ENCODE measurements at regions not wholly inside any gene's neighbourhood (a gene's known extent, or its start where the extent isn't known, plus 50 kb on each side); places are given as distances from the start of the nearest gene placed in this dataset.

DNA sequence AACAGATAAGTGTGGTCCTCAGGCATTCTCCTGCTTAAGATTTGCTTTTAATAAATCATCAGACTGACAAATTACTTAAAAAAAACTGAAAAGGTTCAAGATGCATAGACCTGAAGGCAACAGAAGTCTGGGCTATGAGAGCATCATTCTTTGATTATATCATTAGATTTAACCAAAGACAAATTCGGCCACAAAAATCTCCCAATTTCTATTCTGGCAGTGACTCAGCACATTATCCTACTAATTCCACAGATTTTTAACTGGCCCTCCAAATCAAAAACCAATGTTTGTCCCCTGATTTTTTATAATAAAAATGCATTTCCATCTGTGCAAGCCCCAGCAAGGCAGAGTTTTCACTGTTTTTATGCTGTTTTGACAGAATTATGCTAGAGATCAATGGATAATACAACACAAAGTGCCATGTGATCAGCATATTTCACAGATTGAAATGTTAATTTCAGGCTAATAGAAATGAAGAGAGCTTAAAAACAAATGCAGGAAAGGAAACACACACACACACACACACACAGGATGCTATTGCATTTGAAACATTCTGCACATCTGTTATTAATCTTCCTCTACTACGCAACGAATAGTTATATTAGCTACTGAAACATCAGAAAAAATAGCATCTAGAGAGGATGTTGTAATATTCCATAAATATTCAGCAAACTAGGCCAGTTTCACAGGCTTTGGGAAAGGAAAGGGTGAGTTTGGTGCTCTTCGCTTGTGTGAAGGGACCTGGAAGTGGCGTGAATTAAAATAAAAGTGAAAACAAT, 177.6 kb upstream of the ST8SIA4 start:
- H2AFZ ChIP-seq = no peak overlapping the region
- H3K4me1 ChIP-seq = no peaks in the 10 kb centered on the region
- no peak overlapping the region for H3K4me3 ChIP-seq (ENCODE audit: low read depth, low read length)
- H3K27me3 ChIP-seq (ENCODE audit: control insufficient read depth, insufficient read depth, low read length) = no peaks in the 10 kb centered on the region
- H3K27ac ChIP-seq = no peak overlapping the region
- H3K4me2 ChIP-seq (ENCODE audit: low read length) = no peak overlapping the region
- no peak overlapping the region for H3K9ac ChIP-seq
- H3K36me3 ChIP-seq (ENCODE audit: control insufficient read depth, insufficient read depth, low read length) = no peaks in the 10 kb centered on the region
- H3K9me3 ChIP-seq (ENCODE audit: control insufficient read depth, low read length) = no peaks in the 10 kb centered on the region
- TF ChIP-seq, protein P1, sequence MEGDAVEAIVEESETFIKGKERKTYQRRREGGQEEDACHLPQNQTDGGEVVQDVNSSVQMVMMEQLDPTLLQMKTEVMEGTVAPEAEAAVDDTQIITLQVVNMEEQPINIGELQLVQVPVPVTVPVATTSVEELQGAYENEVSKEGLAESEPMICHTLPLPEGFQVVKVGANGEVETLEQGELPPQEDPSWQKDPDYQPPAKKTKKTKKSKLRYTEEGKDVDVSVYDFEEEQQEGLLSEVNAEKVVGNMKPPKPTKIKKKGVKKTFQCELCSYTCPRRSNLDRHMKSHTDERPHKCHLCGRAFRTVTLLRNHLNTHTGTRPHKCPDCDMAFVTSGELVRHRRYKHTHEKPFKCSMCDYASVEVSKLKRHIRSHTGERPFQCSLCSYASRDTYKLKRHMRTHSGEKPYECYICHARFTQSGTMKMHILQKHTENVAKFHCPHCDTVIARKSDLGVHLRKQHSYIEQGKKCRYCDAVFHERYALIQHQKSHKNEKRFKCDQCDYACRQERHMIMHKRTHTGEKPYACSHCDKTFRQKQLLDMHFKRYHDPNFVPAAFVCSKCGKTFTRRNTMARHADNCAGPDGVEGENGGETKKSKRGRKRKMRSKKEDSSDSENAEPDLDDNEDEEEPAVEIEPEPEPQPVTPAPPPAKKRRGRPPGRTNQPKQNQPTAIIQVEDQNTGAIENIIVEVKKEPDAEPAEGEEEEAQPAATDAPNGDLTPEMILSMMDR (IDR thresholded peaks at IDR 0.05) = no peak
- no peaks in the 10 kb centered on the region for H3K79me2 ChIP-seq

DNA sequence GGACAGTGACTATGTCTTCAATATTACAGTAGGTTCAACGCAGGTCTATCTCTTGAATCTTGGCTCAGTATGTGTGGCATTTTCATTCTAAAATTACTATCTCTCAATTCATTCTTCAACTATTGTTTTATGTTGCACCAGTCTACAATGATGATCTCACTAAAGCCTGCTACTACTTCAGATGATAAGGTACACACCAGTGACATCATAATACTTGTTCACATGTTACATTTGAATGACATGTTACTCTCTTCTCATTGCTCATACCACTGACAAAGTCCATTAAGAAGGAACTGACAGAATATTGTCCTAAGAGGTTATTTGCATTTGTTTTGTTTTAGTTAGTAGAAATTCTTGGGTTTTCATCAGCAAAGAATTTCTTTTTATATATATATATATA, 165.2 kb upstream of the ST8SIA4 start:
- no peak overlapping the region for H3K4me3 ChIP-seq (ENCODE audit: low read depth, low read length)
- H3K4me2 ChIP-seq (ENCODE audit: low read length) = no peak overlapping the region
- H3K9me3 ChIP-seq (ENCODE audit: control insufficient read depth, low read length) = no peaks in the 10 kb centered on the region
- no peak overlapping the region for H3K27ac ChIP-seq
- TF ChIP-seq, protein P1 (IDR thresholded peaks at IDR 0.05) = no peak
- no peak overlapping the region for H3K9ac ChIP-seq
- no peaks in the 10 kb centered on the region for H3K36me3 ChIP-seq (ENCODE audit: control insufficient read depth, insufficient read depth, low read length)
- H2AFZ ChIP-seq = no peak overlapping the region
- H3K27me3 ChIP-seq (ENCODE audit: control insufficient read depth, insufficient read depth, low read length) = no peaks in the 10 kb centered on the region
- no peaks in the 10 kb centered on the region for H3K79me2 ChIP-seq
- no peaks in the 10 kb centered on the region for H3K4me1 ChIP-seq

DNA sequence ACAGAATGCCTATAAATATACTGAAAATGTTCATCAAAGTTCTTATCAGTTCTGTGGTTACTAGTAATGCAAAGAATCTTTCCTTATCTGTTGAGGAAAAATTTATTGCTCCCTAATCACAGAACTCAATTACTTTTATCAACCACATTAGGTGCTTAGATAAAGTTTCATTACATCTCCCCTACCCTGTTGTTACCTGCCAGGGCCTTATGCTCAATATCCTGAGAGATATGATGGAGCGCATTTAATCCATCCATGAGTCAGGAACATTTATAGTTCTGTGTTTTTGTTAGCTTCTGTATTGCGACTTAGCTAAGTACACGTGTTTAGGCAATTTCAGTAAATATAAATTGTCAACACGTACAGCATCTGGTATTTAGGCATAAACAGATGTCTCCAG, 164.3 kb upstream of the ST8SIA4 start:
- Histone ChIP-seq H2AFZ (no peak overlapping the region), H3K9ac (no peak overlapping the region), H3K4me1 (no peaks in the 10 kb centered on the region), H3K27ac (no peak overlapping the region), H3K27me3 (ENCODE audit: control insufficient read depth, insufficient read depth, low read length) (no peaks in the 10 kb centered on the region), H3K9me3 (ENCODE audit: control insufficient read depth, low read length) (no peaks in the 10 kb centered on the region), H3K4me2 (ENCODE audit: low read length) (no peak overlapping the region), H3K4me3 (ENCODE audit: low read depth, low read length) (no peak overlapping the region), H3K79me2 (no peaks in the 10 kb centered on the region), H3K36me3 (ENCODE audit: control insufficient read depth, insufficient read depth, low read length) (no peaks in the 10 kb centered on the region)
- TF ChIP-seq, protein P1 (IDR thresholded peaks at IDR 0.05) = no peak

DNA sequence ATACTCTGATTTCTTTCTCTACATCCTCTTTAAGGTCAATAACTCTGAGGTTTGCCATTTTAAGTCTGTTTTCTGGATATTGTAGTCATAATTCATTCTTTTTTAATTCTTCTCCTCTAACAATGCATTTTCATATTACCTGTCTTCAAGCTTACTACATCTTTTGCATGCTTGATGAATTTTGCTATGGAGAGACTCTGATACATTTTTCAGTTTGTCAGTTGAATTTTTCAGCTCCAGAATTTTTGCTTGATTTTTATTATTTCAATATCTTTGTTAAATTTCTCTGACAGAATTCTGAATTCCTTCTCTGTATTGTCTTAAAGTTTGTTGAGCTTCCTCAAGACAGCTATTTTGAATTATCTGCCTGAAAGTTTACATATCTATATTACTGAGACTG, 159.8 kb upstream of the ST8SIA4 start:
- TF ChIP-seq, protein P1 (IDR thresholded peaks at IDR 0.05) = no peak
- Histone ChIP-seq H3K9ac (no peak overlapping the region), H3K9me3 (ENCODE audit: control insufficient read depth, low read length) (no peaks in the 10 kb centered on the region), H3K27me3 (ENCODE audit: control insufficient read depth, insufficient read depth, low read length) (no peaks in the 10 kb centered on the region), H3K36me3 (ENCODE audit: control insufficient read depth, insufficient read depth, low read length) (no peaks in the 10 kb centered on the region), H3K4me1 (no peaks in the 10 kb centered on the region), H3K4me3 (ENCODE audit: low read depth, low read length) (no peak overlapping the region), H3K27ac (no peak overlapping the region), H2AFZ (no peak overlapping the region), H3K79me2 (no peaks in the 10 kb centered on the region), H3K4me2 (ENCODE audit: low read length) (no peak overlapping the region)

DNA sequence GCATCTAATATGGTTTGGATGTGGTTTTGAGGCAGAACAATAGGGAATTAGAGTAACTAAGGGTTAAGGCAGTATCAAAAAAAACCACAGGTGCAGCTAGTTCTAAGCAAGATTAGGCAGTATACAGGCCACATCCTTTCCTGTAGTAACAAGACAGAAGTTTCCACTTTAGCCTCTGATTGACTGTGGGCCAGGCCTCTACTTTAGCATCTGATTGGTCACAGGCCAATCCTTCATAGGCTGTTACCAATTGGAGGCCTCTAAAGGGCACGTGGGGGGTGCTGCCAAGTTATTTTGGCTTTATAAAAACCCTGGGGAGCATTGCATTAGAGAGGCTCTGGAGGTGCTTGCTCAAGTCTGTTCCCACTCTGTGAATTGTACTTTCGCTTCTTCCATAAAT, 144.1 kb upstream of the ST8SIA4 start:
- no peak overlapping the region for H3K27ac ChIP-seq
- H3K36me3 ChIP-seq (ENCODE audit: control insufficient read depth, insufficient read depth, low read length) = no peaks in the 10 kb centered on the region
- no peak overlapping the region for H2AFZ ChIP-seq
- no peak overlapping the region for H3K9ac ChIP-seq
- H3K9me3 ChIP-seq (ENCODE audit: control insufficient read depth, low read length) = no peaks in the 10 kb centered on the region
- no peak overlapping the region for H3K4me2 ChIP-seq (ENCODE audit: low read length)
- no peaks in the 10 kb centered on the region for H3K4me1 ChIP-seq
- H3K4me3 ChIP-seq (ENCODE audit: low read depth, low read length) = no peak overlapping the region
- H3K27me3 ChIP-seq (ENCODE audit: control insufficient read depth, insufficient read depth, low read length) = no peaks in the 10 kb centered on the region
- TF ChIP-seq, protein P1 (IDR thresholded peaks at IDR 0.05) = no peak
- H3K79me2 ChIP-seq = no peaks in the 10 kb centered on the region
